Stimulated activated CD4-positive, alpha-beta T cell treated with anti-CD3 and anti-CD28 coated beads, Interleukin-4, amount 100 ng/mL, for 48 hours (primary cell): ENCODE measurements at regions not wholly inside any gene's neighbourhood (a gene's known extent, or its start where the extent isn't known, plus 50 kb on each side); places are given as distances from the start of the nearest gene placed in this dataset.
"Not testable (repeated sequence)": the region's sequence is repeated elsewhere in the genome, so short reads cannot be mapped to it uniquely, and the experiment has no call there.

Experiments
- DNase-seq, 2 donors: peaks; one replicate each; pipeline ENCODE4 v3.0.0-alpha.2; 2020; ENCODE audit warnings: low read depth in 2 of 2

- no peak for DNase-seq
These were observed 986.5 kb downstream of the PCDH17 start for GRCh38 chr13:58617880-58618665.

GRCh38 chr13:58619396-58620113 is 988.0 kb downstream of the PCDH17 start:
- no peak for DNase-seq

GRCh38 chr13:58620176-58620575 is 988.6 kb downstream of the PCDH17 start:
- no peak for DNase-seq

GRCh38 chr13:58625703-58626389 is 994.3 kb downstream of the PCDH17 start:
- no peak for DNase-seq

GRCh38 chr13:58630794-58631193 is 999.2 kb downstream of the PCDH17 start:
- DNase-seq: no peak

- no peak for DNase-seq
These were observed 1001.7 kb downstream of the PCDH17 start for GRCh38 chr13:58633226-58633625.

GRCh38 chr13:58655086-58655485 is 1023.5 kb downstream of the PCDH17 start:
- DNase-seq: no peak

GRCh38 chr13:58660826-58661225 is 1029.3 kb downstream of the PCDH17 start:
- DNase-seq: no peak

- DNase-seq: no peak
These were observed 1034.8 kb downstream of the PCDH17 start for GRCh38 chr13:58666331-58666730.

- no peak for DNase-seq
These were observed 1035.6 kb downstream of the PCDH17 start for GRCh38 chr13:58667096-58667495.

- DNase-seq: no peak
These were observed 1048.6 kb downstream of the PCDH17 start for GRCh38 chr13:58680115-58680514.

GRCh38 chr13:58682616-58683015 is 1051.1 kb downstream of the PCDH17 start:
- no peak for DNase-seq

GRCh38 chr13:58687148-58687547 is 1055.6 kb downstream of the PCDH17 start:
- no peak for DNase-seq

GRCh38 chr13:58698531-58698930 is 1067.0 kb downstream of the PCDH17 start:
- no peak for DNase-seq

- no peak for DNase-seq
These were observed 1073.4 kb downstream of the PCDH17 start for GRCh38 chr13:58704953-58705352.

GRCh38 chr13:58706421-58706820 is 1074.9 kb downstream of the PCDH17 start:
- no peak for DNase-seq

GRCh38 chr13:58712191-58712590 is 1080.6 kb downstream of the PCDH17 start:
- no peak for DNase-seq

GRCh38 chr13:58714016-58714415 is 1082.5 kb downstream of the PCDH17 start:
- DNase-seq: not testable (repeated sequence)

GRCh38 chr13:58721273-58721672 is 1089.7 kb downstream of the PCDH17 start:
- DNase-seq: no peak

GRCh38 chr13:58728126-58728525 is 1096.6 kb downstream of the PCDH17 start:
- no peak for DNase-seq

- DNase-seq: no peak
These were observed 1097.8 kb downstream of the PCDH17 start for GRCh38 chr13:58729361-58729760.

- DNase-seq: no peak
These were observed 1113.1 kb downstream of the PCDH17 start for GRCh38 chr13:58744686-58745085.

- DNase-seq: no peak
These were observed 1136.0 kb downstream of the PCDH17 start for GRCh38 chr13:58767566-58767965.
